ENCODE measurements at regions not wholly inside any gene's neighbourhood (a gene's known extent, or its start where the extent isn't known, plus 50 kb on each side); places are given as distances from the start of the nearest gene placed in this dataset.

DNA sequence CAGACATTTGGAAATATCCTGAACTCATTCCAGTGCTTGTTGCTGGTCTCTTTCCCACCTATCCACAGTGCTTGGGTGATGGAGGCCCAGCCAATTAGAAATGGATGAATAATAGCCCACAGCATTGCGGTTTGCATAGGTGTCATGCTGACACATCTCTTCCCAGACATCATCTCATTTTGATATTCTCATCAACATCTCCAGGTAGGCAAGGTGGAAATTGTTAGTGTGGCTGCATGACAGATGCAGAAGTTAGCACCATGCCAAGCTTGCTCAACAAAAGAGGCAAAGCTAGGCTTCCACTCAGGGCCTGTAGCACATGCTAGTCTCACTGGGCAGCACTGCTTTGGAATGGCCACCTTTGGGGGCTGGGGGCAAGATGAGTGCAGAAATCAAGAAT lies 1118.9 kb downstream of the VRK1 start:
- no peak for DNase-seq (ENCODE audit: low read depth)
- no peak overlapping the region for H3K4me3 ChIP-seq (ENCODE audit: low read depth, low read length)
- TF ChIP-seq, protein P1, sequence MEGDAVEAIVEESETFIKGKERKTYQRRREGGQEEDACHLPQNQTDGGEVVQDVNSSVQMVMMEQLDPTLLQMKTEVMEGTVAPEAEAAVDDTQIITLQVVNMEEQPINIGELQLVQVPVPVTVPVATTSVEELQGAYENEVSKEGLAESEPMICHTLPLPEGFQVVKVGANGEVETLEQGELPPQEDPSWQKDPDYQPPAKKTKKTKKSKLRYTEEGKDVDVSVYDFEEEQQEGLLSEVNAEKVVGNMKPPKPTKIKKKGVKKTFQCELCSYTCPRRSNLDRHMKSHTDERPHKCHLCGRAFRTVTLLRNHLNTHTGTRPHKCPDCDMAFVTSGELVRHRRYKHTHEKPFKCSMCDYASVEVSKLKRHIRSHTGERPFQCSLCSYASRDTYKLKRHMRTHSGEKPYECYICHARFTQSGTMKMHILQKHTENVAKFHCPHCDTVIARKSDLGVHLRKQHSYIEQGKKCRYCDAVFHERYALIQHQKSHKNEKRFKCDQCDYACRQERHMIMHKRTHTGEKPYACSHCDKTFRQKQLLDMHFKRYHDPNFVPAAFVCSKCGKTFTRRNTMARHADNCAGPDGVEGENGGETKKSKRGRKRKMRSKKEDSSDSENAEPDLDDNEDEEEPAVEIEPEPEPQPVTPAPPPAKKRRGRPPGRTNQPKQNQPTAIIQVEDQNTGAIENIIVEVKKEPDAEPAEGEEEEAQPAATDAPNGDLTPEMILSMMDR (IDR thresholded peaks at IDR 0.05; ENCODE audit: control insufficient read depth, extremely low read depth, insufficient read depth) = no peak

DNA sequence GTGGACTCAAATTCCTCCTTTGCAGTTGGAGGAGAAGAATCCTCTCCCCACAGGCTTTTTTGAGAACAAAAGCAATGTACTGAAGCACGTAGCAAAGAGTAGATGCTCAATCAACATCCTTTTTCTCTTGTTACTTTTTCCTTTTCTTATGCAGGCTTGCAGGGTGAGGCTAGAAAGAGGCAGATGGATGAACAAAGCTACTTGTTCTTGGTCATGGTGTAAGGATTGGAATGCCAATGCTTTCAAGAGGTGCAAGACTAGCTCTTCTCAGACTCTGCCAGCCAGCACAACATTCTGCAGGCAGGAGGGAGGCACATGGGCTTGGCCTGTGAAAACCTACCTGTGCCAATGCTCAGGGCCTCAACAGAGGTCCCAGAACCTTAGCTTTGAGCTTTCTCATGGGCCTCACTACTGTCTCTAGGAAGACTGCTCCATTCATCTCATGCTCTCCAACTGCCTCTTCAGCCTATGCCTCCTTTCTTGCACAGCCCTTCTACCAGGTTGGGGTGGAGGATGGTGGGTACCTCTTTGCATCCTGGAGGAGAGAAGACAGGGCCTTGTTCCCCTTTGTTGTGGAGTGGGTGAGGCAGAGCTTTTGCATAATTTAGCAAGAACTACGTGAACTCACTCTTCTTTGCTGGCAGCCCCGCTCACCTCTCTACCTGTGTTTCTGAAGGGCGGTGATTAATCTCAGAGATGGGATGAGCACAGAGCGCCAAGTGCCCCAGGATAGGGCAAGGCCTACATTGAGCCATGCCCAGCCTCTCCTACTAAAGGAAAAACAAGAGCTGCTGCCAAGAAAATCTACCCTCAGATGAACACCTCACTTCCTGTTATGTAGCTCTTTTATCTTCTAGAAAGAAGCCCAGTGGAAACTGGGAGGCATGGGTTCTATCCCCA lies 1119.7 kb downstream of the VRK1 start:
- DNase-seq (ENCODE audit: low read depth) = no peak
- no peak overlapping the region for H3K4me3 ChIP-seq (ENCODE audit: low read depth, low read length)
- TF ChIP-seq, protein P1 (IDR thresholded peaks at IDR 0.05; ENCODE audit: control insufficient read depth, extremely low read depth, insufficient read depth) = no peak

DNA sequence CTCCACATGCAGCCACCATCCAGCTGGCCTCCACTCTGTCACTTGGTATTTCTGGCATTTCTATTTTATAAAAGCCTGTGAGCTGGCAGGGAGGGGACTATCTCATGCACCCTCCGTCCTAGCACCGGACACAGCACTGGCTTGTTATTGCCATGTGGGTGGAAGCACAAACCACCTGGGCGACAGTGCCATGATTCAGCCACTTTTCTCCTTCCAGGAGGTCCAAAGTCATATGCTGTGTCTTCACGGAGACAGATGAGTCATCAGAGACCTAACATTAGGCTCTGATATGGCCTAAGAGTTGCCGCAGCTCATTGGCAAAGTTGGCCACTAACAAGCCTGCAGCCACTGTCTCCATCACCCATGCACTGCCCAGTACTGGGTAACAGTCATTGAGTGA lies 1123.0 kb downstream of the VRK1 start:
- TF ChIP-seq, protein P1 (IDR thresholded peaks at IDR 0.05; ENCODE audit: control insufficient read depth, extremely low read depth, insufficient read depth) = no peak
- H3K4me3 ChIP-seq (ENCODE audit: low read depth, low read length) = no peak overlapping the region
- no peak for DNase-seq (ENCODE audit: low read depth)

DNA sequence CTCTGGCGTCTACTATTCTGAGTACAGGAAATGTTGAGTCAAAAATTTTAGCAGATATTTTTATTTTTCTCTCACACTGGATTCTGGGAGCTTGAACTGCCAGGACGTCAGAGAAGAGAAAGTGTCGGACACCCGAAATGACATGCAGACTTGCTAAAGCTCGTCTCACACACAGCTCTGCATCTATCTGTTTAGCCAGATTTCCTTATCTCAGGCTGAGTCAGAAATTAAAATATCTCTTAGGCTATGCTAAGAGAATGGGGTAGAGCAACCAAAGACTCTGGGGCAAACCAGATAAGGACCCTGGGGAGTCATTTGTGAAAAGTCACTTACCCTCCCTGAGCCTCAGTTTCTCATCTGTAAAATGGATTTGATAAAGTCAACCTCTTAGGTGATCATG lies 1124.1 kb downstream of the VRK1 start:
- DNase-seq (ENCODE audit: low read depth) = no peak
- H3K4me3 ChIP-seq (ENCODE audit: low read depth, low read length) = no peak overlapping the region
- TF ChIP-seq, protein P1 (IDR thresholded peaks at IDR 0.05; ENCODE audit: control insufficient read depth, extremely low read depth, insufficient read depth) = no peak

DNA sequence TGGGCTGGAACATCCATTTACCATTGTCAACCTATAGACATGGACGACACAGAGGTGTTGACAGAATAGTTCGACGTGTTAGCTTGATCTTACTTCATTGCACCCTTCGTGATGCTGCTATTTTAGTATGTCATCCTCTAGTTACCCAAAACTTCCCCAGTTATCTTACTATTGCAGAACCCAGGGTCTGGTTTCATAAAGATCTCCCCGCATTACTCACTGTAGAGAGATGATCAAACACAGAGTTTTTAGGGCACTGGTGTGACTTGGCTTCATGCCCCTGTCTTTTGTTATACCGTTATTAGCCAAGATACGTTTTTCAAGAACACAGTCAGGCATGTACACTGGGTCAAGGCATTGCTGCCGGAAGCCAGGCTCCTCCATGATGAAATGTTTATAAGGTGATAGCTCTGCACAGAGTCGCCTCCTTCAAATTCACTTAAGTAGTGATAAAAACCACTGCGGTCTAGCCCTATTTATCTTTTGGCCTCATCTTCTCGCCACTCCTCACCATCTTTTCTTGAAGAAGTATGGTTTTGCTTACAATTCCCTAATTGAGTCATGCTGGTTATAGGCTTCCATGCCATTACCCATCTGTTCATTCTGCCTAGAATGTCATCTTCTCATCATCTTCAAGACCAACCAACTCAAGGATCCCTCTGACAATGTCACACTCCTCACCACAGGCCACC lies 1127.9 kb downstream of the VRK1 start:
- no peak overlapping the region for H3K4me3 ChIP-seq (ENCODE audit: low read depth, low read length)
- no peak for DNase-seq (ENCODE audit: low read depth)
- TF ChIP-seq, protein P1 (IDR thresholded peaks at IDR 0.05; ENCODE audit: control insufficient read depth, extremely low read depth, insufficient read depth) = no peak

DNA sequence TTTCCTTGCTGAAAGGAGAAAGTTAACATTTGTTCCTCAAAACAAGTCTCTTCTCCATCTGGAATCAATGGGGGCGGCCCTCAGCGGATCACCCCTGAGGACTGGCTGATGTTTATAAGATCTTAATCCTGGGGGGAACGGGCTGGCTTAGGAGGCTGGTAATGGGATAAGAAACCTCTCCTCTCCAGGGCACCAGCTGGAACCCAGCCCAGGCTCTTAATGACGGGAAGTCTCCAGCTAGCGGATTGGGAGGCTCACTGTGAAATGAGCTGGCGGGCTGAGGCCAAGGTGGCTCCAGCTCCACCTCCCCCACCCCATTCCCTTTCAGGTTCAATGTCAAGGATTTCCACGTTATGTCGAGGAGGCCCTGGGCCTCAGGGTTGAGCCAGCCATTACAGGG lies 1133.0 kb downstream of the VRK1 start:
- no peak for DNase-seq (ENCODE audit: low read depth)
- no peak overlapping the region for H3K4me3 ChIP-seq (ENCODE audit: low read depth, low read length)
- TF ChIP-seq, protein P1 (IDR thresholded peaks at IDR 0.05; ENCODE audit: control insufficient read depth, extremely low read depth, insufficient read depth) = no peak

All from LNCaP clone FGC (cell line).